Liver (tissue), 8 donors: ENCODE measurements at regions not wholly inside any gene's neighbourhood (a gene's known extent, or its start where the extent isn't known, plus 50 kb on each side); places are given as distances from the start of the nearest gene placed in this dataset.

ENCODE experiments used
- DNase-seq: peaks from one replicate; pipeline ENCODE4 v3.0.0-alpha.2; 2017; ENCODE audit warnings: low spot score
- H3K27ac ChIP-seq, 2 donors: one replicate each; pipeline ENCODE4 v1.7.0; 2013; ENCODE audit warnings: inconsistent platforms in 2 of 2, low read length in 2 of 2, control low read depth in 1 of 2, low read depth in 1 of 2, mild to moderate bottlenecking in 1 of 2
- H3K27me3 ChIP-seq, 4 donors: one replicate each; pipeline versions ENCODE4 v1.6.1 to v1.7.0; 2013; ENCODE audit warnings: low read length in 3 of 4, inconsistent platforms in 1 of 4, mild to moderate bottlenecking in 1 of 4, moderate library complexity in 1 of 4; ENCODE audit not compliant: control insufficient read depth in 4 of 4, insufficient read depth in 4 of 4
- H3K36me3 ChIP-seq, 4 donors: one replicate each; pipeline versions ENCODE4 v1.6.1 to v1.7.0; 2013; ENCODE audit warnings: low read length in 3 of 4, mild to moderate bottlenecking in 3 of 4, low read depth in 1 of 4, moderate library complexity in 1 of 4; ENCODE audit not compliant: control insufficient read depth in 4 of 4, insufficient read depth in 3 of 4
- H3K4me1 ChIP-seq, 4 donors: one replicate each; pipeline versions ENCODE4 v1.6.1 to v1.7.0; 2013; ENCODE audit warnings: low read length in 3 of 4, mild to moderate bottlenecking in 3 of 4, moderate library complexity in 1 of 4; ENCODE audit not compliant: control insufficient read depth in 4 of 4, insufficient read depth in 4 of 4
- H3K4me3 ChIP-seq, 3 donors: one replicate each; pipeline versions ENCODE4 v1.6.1 to v1.7.0; 2013; ENCODE audit warnings: low read length in 3 of 3, control low read depth in 1 of 3, low read depth in 1 of 3, mild to moderate bottlenecking in 1 of 3
- H3K9ac ChIP-seq, 2 donors: one replicate each; pipeline ENCODE4 v1.7.0; 2013; ENCODE audit warnings: low read length in 2 of 2, mild to moderate bottlenecking in 2 of 2, moderate library complexity in 2 of 2, control low read depth in 1 of 2, low read depth in 1 of 2
- H3K9me3 ChIP-seq, 4 donors: one replicate each; pipeline versions ENCODE4 v1.6.1 to v1.7.0; 2013; ENCODE audit warnings: low read length in 3 of 4; ENCODE audit not compliant: control insufficient read depth in 4 of 4
- EGR1 ChIP-seq, 2 donors: IDR thresholded peaks; 2 replicates each; pipeline ENCODE4 v1.6.1; 2016 to 2018; ENCODE audit warnings: antibody characterized with exemption in 2 of 2, low read depth in 2 of 2
- FOXA1 ChIP-seq: IDR thresholded peaks from 2 replicates; pipeline ENCODE4 v1.6.1; 2016; ENCODE audit warnings: antibody characterized with exemption
- FOXA2 ChIP-seq: IDR thresholded peaks from 2 replicates; pipeline ENCODE4 v1.6.1; 2016; ENCODE audit warnings: antibody characterized with exemption
- GABPA ChIP-seq, 2 donors: IDR thresholded peaks in 1 of 2; conservative IDR thresholded peaks in 1 of 2; 2 replicates each; pipeline ENCODE4 v1.6.1; 2016; ENCODE audit warnings: antibody characterized with exemption in 2 of 2, mild to moderate bottlenecking in 1 of 2, moderate library complexity in 1 of 2
- HNF4A ChIP-seq, 2 donors: conservative IDR thresholded peaks; 2 replicates each; pipeline ENCODE4 v1.6.1; 2016; ENCODE audit warnings: antibody characterized with exemption in 2 of 2, mild to moderate bottlenecking in 2 of 2
- HNF4G ChIP-seq: IDR thresholded peaks from 2 replicates; pipeline ENCODE4 v1.6.1; 2016; ENCODE audit warnings: antibody characterized with exemption
- JUND ChIP-seq, 2 donors: IDR thresholded peaks; 2 replicates each; pipeline ENCODE4 v1.6.1; 2016; ENCODE audit warnings: antibody characterized with exemption in 2 of 2
- NR2F2 ChIP-seq: IDR thresholded peaks from 2 replicates; pipeline ENCODE4 v1.6.1; 2016; ENCODE audit warnings: antibody characterized with exemption
- RAD21 ChIP-seq, 2 donors: IDR thresholded peaks; 2 replicates each; pipeline ENCODE4 v1.6.1; 2016; ENCODE audit warnings: antibody characterized with exemption in 2 of 2, mild to moderate bottlenecking in 2 of 2
- RXRA ChIP-seq, 2 donors: IDR thresholded peaks; 2 replicates each; pipeline ENCODE4 v1.6.1; 2017 to 2018; ENCODE audit warnings: antibody characterized with exemption in 2 of 2, mild to moderate bottlenecking in 1 of 2
- SP1 ChIP-seq: IDR thresholded peaks from 2 replicates; pipeline ENCODE4 v1.6.1; 2018; ENCODE audit warnings: antibody characterized with exemption, mild to moderate bottlenecking
- TAF1 ChIP-seq: conservative IDR thresholded peaks from 2 replicates; pipeline ENCODE4 v1.6.1; 2016; ENCODE audit warnings: antibody characterized with exemption, mild to moderate bottlenecking
- YY1 ChIP-seq: IDR thresholded peaks from 2 replicates; pipeline ENCODE4 v1.6.1; 2016; ENCODE audit warnings: antibody characterized with exemption, mild to moderate bottlenecking
- WGBS: extraction: QIAGEN DNeasy Blood & Tissue Kit; methylation state at CpG from one replicate; pipeline ENCODE4 v1.1.7; 2013; 5-methylcytosine and 5-hydroxymethylcytosine counted together
- TF ChIP-seq, protein P1 (sequence below): fragments of 150-350 bp; IDR thresholded peaks from 2 replicates; pipeline ENCODE4 v1.5.1; 2017; ENCODE audit warnings: improper control_type of control experiment, low read depth, low read length; ENCODE audit not compliant: missing input control
- TF ChIP-seq, protein P2 (sequence below): IDR thresholded peaks from 2 replicates; pipeline ENCODE4 v1.6.1; 2016; ENCODE audit warnings: antibody characterized with exemption
- TF ChIP-seq, protein P3 (sequence below): IDR thresholded peaks from 2 replicates; pipeline ENCODE4 v1.6.1; 2016; ENCODE audit warnings: antibody characterized with exemption, mild to moderate bottlenecking
- TF ChIP-seq, protein P4 (sequence below): IDR thresholded peaks from 2 replicates; pipeline ENCODE4 v1.6.1; 2016; ENCODE audit warnings: antibody characterized with exemption
- TF ChIP-seq, protein P5 (sequence below): IDR thresholded peaks from 2 replicates; pipeline ENCODE4 v1.6.1; 2016; ENCODE audit warnings: antibody characterized with exemption
- donor health status: healthy.
- donor health status: healthy.
- donor health status: healthy.
- donor health status: healthy.
- donor health status: healthy.

DNA sequence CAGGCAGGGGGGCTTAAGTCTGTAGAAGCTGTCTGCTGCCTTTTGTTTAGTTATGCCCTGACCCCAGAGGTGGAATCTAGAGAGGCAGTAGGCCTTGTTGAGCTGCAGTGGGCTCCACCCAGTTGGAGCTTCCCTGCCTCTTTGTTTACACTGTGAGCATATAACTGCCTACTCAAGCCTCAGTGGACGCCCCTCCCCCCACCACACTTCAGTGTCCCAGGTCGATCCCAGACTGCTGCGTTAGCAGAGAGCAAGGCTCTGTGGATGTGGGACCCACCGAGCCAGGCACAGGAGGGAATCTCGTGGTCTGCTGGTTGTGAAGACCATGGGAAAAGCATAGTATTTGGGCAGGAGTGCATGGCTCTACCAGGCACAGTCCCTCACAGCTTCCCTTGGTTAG is 446.8 kb upstream of the RARB start:
- H3K9me3 ChIP-seq = no peaks in the 10 kb centered on the region
- no peak overlapping the region for H3K4me3 ChIP-seq
- WGBS = 80% methylated on average over 5 of the region's 5 CpGs
- H3K27me3 ChIP-seq = no peaks in the 10 kb centered on the region
- no peaks in the 10 kb centered on the region for H3K36me3 ChIP-seq
- no peak for DNase-seq
- H3K27ac ChIP-seq = no peak overlapping the region
- TF ChIP-seq EGR1 (IDR thresholded peaks at IDR 0.05; ENCODE audit: low read depth in 2 of 2) (no peak), JUND (IDR thresholded peaks at IDR 0.05) (no peak), FOXA1 (no peak), HNF4A (conservative IDR thresholded peaks at IDR 0.05) (no peak), SP1 (no peak), GABPA (IDR thresholded peaks at IDR 0.05 in 1 of 2, conservative IDR thresholded peaks at IDR 0.05 in 1 of 2) (no peak), RXRA (IDR thresholded peaks at IDR 0.05) (no peak)
- TF ChIP-seq, protein P1, sequence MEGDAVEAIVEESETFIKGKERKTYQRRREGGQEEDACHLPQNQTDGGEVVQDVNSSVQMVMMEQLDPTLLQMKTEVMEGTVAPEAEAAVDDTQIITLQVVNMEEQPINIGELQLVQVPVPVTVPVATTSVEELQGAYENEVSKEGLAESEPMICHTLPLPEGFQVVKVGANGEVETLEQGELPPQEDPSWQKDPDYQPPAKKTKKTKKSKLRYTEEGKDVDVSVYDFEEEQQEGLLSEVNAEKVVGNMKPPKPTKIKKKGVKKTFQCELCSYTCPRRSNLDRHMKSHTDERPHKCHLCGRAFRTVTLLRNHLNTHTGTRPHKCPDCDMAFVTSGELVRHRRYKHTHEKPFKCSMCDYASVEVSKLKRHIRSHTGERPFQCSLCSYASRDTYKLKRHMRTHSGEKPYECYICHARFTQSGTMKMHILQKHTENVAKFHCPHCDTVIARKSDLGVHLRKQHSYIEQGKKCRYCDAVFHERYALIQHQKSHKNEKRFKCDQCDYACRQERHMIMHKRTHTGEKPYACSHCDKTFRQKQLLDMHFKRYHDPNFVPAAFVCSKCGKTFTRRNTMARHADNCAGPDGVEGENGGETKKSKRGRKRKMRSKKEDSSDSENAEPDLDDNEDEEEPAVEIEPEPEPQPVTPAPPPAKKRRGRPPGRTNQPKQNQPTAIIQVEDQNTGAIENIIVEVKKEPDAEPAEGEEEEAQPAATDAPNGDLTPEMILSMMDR = no peak
- TF ChIP-seq, protein P2, sequence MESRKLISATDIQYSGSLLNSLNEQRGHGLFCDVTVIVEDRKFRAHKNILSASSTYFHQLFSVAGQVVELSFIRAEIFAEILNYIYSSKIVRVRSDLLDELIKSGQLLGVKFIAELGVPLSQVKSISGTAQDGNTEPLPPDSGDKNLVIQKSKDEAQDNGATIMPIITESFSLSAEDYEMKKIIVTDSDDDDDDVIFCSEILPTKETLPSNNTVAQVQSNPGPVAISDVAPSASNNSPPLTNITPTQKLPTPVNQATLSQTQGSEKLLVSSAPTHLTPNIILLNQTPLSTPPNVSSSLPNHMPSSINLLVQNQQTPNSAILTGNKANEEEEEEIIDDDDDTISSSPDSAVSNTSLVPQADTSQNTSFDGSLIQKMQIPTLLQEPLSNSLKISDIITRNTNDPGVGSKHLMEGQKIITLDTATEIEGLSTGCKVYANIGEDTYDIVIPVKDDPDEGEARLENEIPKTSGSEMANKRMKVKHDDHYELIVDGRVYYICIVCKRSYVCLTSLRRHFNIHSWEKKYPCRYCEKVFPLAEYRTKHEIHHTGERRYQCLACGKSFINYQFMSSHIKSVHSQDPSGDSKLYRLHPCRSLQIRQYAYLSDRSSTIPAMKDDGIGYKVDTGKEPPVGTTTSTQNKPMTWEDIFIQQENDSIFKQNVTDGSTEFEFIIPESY = no peak
- TF ChIP-seq, protein P3, sequence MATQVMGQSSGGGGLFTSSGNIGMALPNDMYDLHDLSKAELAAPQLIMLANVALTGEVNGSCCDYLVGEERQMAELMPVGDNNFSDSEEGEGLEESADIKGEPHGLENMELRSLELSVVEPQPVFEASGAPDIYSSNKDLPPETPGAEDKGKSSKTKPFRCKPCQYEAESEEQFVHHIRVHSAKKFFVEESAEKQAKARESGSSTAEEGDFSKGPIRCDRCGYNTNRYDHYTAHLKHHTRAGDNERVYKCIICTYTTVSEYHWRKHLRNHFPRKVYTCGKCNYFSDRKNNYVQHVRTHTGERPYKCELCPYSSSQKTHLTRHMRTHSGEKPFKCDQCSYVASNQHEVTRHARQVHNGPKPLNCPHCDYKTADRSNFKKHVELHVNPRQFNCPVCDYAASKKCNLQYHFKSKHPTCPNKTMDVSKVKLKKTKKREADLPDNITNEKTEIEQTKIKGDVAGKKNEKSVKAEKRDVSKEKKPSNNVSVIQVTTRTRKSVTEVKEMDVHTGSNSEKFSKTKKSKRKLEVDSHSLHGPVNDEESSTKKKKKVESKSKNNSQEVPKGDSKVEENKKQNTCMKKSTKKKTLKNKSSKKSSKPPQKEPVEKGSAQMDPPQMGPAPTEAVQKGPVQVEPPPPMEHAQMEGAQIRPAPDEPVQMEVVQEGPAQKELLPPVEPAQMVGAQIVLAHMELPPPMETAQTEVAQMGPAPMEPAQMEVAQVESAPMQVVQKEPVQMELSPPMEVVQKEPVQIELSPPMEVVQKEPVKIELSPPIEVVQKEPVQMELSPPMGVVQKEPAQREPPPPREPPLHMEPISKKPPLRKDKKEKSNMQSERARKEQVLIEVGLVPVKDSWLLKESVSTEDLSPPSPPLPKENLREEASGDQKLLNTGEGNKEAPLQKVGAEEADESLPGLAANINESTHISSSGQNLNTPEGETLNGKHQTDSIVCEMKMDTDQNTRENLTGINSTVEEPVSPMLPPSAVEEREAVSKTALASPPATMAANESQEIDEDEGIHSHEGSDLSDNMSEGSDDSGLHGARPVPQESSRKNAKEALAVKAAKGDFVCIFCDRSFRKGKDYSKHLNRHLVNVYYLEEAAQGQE = no peak
- no peak overlapping the region for H3K9ac ChIP-seq
- no peaks in the 10 kb centered on the region for H3K4me1 ChIP-seq

DNA sequence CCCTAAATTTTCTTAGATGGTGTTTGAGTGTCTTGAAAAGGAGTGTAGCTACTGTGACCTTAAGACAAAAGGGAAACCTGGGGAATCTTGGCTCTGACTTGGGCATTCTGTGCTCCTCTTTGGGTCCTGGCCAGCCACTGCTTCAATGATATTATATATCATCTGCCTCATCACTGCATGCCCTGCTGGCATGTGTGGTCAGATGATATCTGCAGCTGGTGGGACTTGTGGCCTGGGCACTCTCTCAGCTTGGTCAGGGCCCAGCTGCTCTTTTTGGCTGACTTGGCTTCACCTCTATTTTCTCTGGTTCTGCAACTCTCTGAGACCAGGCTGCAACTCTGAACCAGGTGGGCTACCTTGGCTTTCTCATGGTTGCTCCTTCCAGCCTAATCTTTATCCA is 446.1 kb upstream of the RARB start:
- Histone ChIP-seq H3K9me3 (no peaks in the 10 kb centered on the region), H3K4me1 (no peaks in the 10 kb centered on the region), H3K27ac (no peak overlapping the region), H3K9ac (no peak overlapping the region), H3K4me3 (no peak overlapping the region), H3K27me3 (no peaks in the 10 kb centered on the region), H3K36me3 (no peaks in the 10 kb centered on the region)
- DNase-seq = no peak
- TF ChIP-seq EGR1 (IDR thresholded peaks at IDR 0.05; ENCODE audit: low read depth in 2 of 2) = no peak
- TF ChIP-seq JUND (IDR thresholded peaks at IDR 0.05) = no peak
- TF ChIP-seq YY1 = no peak
- TF ChIP-seq RXRA (IDR thresholded peaks at IDR 0.05) = no peak
- TF ChIP-seq, protein P3 = no peak
- TF ChIP-seq TAF1 = no peak
- no peak for TF ChIP-seq GABPA (IDR thresholded peaks at IDR 0.05 in 1 of 2, conservative IDR thresholded peaks at IDR 0.05 in 1 of 2)
- TF ChIP-seq, protein P4, sequence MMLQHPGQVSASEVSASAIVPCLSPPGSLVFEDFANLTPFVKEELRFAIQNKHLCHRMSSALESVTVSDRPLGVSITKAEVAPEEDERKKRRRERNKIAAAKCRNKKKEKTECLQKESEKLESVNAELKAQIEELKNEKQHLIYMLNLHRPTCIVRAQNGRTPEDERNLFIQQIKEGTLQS = no peak
- TF ChIP-seq, protein P1 = no peak
- TF ChIP-seq HNF4G = no peak
- no peak for TF ChIP-seq FOXA1
- TF ChIP-seq HNF4A (conservative IDR thresholded peaks at IDR 0.05) = no peak
- no peak for TF ChIP-seq NR2F2
- no peak for TF ChIP-seq FOXA2
- TF ChIP-seq SP1 = no peak
- TF ChIP-seq RAD21 (IDR thresholded peaks at IDR 0.05) = no peak
- TF ChIP-seq, protein P5, sequence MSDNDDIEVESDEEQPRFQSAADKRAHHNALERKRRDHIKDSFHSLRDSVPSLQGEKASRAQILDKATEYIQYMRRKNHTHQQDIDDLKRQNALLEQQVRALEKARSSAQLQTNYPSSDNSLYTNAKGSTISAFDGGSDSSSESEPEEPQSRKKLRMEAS = no peak
